HG03175 (cell line): ENCODE measurements at regions not wholly inside any gene's neighbourhood (a gene's known extent, or its start where the extent isn't known, plus 50 kb on each side); places are given as distances from the start of the nearest gene placed in this dataset.
"Not testable (repeated sequence)": the region's sequence is repeated elsewhere in the genome, so short reads cannot be mapped to it uniquely, and the experiment has no call there.

Experiments used
- ATAC-seq: cut with Tn5 transposase; IDR thresholded peaks from one replicate; pipeline ENCODE4 v1.9.1; 2021; ENCODE audit warnings: mild to moderate bottlenecking, moderate library complexity; ENCODE audit not compliant: unreplicated experiment

DNA sequence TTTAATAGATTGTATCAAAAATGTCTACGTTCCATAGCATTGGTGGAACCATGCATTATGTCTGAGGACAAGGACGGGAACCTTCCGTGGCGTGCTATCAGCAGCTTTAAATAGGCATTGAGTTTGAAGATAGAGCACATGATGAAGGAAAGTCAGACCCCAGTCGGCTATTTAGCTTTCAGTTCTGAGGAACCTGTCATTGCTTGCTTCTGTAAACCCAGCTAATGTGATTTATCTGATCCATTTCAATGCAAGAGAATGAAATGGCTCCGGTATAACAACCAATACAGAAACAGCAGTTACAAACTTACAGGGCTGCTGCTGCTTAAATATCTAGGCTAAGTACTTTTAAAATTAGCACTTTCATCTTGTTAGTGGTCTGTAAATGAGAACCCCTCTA, 503.3 kb downstream of the RNF144A start:
- ATAC-seq: no peak

DNA sequence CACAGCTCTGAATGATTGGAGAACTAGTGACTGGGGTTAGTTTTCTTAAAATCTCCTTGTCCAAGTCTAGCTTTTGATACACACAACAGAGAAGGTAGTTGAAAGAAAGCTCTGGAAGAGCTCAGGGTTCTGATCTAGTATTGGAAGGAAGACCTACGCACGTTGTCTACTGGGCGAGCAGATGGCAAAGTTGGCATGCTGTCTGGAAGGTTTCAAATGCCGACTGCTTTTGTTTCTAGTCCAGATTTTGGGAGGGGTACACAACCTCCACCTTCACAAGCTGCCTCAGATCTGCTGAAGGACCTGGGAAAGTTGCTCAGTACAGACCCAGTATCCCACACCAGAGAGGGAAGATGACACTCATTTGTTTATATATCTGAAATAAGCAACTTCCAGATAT, 507.3 kb downstream of the RNF144A start:
- ATAC-seq: no peak

GRCh38 chr2:7427293-7428060, 510.3 kb downstream of the RNF144A start:
- ATAC-seq: no peak

DNA sequence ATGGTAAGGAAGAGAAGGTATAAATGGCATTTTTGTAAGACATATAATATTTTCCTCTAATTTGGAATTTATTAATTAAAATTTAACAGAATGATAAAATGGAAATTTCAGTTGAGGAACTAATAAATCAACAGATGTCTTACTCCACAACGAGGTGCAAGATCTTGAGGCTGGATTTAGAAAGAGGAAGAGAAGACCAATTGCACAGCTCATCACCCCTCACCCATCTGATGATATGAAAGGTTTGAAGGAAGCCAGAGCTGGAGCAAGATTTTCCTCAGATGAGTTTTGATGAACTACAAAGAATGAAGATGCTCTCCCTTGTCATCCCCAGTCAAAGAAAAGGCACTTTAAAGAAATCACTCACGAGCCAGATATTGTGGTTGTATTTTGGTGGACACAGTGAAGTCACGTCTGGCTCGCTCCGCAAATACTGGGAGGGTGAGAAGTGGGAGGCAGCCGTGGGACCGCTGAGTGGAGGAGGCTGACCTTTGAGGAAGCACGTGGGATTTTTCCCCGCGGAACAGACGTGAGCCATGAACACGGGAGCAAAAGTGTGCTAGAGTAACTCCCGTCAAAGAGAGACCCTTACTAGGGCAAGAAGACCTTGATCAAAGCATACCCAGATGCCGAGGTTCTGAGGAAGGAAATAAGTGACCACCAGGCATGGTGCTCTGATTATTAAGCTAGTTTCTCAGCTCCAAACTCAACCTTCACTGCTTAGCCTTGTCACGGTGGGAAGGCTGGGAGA, 511.4 kb downstream of the RNF144A start:
- no peak for ATAC-seq

DNA sequence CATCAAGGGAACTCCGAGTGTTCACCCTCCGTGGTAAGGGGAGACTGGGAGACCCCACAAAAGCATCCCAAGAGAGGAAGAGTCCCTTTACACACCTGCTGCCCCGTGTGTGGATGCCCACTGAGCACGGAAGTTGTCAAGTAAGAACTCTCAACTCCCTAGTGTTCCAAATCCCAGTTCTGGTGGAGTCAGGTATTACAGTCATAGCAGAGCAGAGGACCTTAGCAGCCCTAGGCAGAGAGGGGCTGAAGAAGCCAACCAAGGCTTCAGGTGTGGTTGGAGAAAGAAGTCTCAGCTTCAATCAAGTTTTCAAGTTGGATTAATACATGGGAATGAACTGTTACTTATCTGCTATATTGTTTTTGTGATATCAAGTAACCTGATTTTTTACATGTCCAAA, 512.5 kb downstream of the RNF144A start:
- no peak for ATAC-seq

GRCh38 chr2:7430421-7430868, 513.2 kb downstream of the RNF144A start:
- no peak for ATAC-seq

DNA sequence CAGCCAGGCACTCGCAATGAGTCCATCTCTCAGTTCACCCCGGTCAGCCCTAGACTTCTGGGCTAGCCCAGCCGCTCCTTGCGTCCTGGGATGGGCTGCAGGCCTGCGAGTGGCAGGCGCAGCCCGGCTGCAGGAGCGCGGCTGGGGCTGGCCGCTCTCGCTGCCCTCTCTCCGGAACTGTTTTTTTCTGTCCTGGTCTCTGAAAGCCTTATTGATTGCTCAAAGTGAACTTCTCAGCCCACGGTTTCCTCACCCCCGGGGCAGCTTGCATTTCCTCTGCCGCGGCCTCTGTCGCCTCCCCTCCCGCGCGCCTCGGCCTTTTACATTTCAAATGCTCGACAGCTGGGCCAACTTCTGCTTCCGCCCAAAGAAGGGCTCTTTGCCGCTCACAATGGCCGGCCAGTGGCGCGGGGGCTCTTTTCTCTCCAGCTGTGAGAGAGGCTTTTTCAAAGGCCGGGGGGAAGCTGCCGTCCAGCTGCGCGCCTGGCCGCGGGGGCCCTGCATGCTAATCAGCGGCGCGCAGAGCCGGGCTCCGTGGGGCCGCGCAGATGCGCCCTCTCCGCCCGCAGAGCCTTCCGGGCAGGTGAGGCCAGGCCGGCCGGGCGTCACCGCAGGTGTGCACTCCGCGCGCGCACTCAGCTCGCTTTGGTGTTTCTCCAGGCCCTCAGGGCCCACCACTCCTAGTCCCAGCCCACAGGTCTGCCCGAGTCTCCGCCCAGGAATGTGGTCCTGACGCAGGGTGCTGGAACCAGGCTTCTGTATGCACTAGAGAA, 513.8 kb downstream of the RNF144A start:
- ATAC-seq: peak; percentile 57

GRCh38 chr2:7432436-7432835, 515.2 kb downstream of the RNF144A start:
- no peak for ATAC-seq

DNA sequence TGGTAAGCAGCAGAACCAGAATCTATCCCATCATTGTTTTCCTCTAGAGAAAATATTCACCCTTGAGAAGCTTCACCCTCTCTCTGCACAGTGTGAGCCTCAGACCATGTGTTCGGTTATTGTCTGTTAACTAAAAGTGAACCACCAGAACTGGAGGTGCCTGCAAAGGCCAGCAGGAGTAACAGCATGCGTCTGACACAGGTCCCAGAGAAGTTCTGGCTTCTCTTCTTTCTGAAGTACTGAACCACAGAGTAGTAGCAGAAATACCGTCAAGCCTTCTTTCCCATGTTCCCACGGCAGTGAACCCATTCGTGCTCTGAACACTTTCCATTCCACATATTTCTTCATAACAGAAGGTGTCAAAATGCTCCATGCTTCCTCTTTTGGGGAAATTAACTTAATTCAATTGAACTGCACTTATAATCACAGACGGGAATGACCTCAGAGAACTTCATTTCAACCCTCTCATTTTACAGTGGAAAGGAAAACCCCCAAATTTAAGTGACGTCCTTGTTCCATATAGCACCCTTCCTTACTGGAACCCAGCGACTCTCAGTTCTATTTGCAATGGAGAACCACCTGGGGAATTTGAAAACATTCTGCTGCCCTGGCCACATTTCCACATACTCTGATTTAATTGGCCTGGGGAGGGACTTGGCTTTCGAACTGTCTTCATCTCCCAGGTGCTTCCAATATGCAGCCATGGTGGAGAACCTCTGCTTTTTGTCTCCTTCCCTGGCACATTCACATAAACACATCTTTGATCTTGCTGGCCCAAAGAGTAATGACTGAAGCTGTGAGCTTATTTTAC, 519.1 kb downstream of the RNF144A start:
- ATAC-seq: no peak

GRCh38 chr2:7437141-7437540, 519.9 kb downstream of the RNF144A start:
- no peak for ATAC-seq

DNA sequence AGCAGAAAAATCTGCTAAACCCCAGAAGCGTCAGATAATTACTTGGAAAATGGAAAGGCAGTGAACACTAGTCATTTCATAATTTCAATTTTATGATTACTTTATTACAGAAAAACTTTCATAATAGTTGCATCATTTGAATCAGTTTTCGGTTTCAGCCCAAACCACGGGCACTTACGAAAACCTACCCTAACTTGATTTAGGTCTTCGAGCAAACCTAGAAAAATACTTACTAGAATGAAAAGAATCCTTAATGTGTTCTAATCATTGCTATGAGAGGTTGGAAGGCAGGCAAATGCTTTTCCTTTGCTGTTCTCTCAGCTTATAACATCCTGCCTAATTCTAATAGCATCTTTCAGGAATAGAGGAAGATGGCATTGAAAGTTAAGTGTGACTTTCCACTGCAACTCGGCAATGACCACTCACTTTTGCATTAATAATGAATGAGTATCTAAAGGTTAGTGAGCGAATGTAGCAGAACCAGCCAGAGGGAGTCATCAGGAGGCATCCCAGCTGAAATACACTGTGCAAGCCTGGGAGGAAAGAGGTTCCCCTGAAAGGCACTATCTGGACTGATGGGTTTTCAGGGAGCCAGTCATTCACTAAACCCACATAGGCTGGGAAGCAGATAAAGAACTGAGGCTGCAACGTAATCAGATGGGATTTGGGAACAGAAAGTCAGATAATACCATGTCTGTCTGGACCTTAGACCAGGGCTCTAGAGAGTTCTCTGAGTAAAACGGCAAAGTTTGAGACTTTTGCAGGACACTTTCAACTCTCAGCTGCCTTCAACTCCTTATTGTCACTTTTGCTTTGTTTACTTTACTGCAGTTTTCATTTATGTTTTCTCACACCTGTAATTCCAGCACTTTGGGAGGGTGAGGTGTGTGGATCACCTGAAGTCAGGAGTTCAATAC, 520.8 kb downstream of the RNF144A start:
- peak; percentile 68 for ATAC-seq

- ATAC-seq: no peak
These were observed 521.6 kb downstream of the RNF144A start for GRCh38 chr2:7438855-7439254.

DNA sequence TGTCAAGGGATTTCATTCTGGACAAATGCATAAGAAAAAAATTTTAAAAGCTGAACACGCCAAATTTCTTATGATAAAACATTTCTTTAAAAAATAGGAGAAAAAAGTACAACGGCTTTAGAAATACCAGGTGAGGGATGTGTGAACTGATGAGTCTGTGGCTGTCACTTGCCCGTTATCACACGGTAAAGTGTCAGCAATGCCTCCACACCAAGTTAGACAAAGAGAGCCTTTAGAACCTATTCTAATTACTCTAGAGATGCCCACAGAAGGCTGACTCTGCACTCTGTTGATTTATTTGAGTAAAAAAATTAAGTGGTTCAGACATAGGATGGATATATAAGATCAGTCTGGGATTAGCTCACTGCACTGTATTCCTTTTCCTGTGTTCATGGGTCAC, 523.8 kb downstream of the RNF144A start:
- no peak for ATAC-seq

DNA sequence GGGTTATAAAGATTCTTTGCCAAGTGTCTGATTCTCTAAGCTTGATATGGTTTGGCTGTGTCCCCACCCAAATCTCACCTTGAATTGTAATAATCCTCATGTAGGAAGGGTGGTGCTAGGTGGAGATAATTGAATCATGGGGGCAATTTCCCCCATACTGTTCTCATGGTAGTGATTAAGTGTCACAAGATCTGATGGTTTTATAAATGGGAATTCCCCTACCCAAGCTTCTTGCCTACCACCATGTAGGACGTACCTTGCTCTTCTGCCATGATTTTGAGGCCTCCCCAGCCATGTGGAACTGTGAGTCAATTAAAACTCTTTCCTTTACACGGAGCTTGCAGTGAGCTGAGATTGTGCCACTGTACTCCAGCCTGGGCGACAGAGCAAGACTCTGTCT, 524.6 kb downstream of the RNF144A start:
- not testable (repeated sequence) for ATAC-seq

- no peak for ATAC-seq
These were observed 527.4 kb downstream of the RNF144A start for GRCh38 chr2:7444626-7445025.

DNA sequence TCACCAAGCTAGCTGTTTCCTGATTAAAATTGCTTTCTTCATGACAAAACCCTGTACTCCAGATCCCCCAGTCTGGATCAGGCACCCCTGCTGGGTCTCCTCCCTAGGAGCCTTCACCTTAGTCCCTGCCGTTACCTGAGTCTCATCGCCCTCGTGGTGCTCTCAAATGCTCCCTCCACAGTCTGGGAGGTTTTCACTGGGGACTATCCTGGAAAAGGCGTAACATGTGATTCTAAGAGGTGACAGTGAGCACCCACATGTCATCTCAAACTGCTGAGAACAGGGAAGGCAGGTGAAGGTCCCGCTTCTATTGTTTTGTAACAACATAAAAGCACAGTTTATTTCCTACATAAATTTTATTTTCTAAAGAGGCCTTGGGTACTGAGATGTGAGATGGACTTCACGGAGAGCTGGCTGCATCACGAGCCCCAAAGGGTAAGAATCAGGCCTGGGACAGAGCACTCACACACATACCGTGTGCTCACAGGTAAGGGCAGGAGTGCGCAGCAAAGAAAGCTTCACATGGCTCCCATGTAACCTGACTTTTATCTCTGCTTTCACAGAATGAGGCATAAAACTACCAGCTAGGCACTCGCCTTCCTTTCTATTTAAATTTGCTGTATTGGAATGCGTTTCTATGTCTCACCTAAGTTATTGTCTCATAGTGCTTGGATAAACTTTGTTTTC, 531.5 kb downstream of the RNF144A start:
- no peak for ATAC-seq

- ATAC-seq: no peak
These were observed 532.1 kb downstream of the RNF144A start for GRCh38 chr2:7449298-7449697.

DNA sequence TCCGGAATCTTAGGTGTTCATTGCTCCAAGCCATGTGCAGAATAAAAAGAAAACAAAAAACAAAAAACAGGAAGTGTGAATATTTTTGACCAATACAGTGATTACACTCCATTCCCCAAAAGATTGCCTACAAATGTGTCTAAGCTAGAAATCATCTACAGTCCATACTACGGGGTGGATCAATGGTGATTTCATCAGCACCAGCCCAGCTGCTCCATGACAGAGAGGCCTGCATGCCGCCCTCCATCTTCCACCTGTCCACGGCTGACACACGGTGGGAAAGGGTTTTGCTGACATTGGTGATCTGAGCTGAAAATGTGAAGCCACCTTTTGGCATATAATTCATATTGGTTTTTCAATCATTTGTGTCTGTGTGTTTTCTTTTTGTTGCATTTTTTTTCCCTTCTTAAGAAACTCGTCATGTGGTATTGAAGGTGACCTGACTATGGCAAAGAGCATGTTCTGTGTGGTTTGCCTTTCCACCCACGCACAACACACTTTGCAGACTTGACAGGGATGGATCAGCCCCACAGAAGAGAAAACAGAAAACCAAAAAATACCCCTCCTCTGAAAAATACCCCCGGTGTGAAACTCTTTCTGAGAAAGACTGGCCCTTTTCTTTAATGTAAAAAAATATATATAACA, 533.1 kb downstream of the RNF144A start:
- ATAC-seq: no peak

- no peak for ATAC-seq
These were observed 533.6 kb downstream of the RNF144A start for GRCh38 chr2:7450833-7451190.
